Stimulated activated CD8-positive, alpha-beta memory T cell treated with anti-CD3 and anti-CD28 coated beads, Interleukin-7, amount 100 ng/mL, for 4 hours (primary cell): ENCODE measurements at regions not wholly inside any gene's neighbourhood (a gene's known extent, or its start where the extent isn't known, plus 50 kb on each side); places are given as distances from the start of the nearest gene placed in this dataset.
"Not testable (repeated sequence)": the region's sequence is repeated elsewhere in the genome, so short reads cannot be mapped to it uniquely, and the experiment has no call there.

ENCODE experiments used
- DNase-seq, 2 donors: peaks; one replicate each; pipeline ENCODE4 v3.0.0-alpha.2; 2020; ENCODE audit warnings: low read depth in 2 of 2

DNA sequence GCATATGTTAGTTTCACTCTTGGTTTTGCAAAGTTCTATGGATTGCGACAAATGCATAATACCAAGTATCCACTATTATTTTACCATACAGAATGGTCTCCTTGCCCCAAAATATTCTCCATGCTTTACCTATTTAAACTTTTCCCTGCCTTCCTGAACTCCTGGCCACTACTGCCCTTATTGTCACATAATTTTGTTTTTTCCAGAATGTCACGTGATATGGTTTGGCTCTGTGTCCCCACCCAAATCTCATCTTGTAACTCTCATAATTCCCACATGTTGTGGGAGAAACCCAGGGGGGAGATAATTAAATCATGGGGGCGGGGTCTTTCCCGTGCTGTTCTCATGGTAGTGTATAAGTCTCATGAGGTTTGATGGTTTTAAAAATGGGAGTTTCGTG lies 760.0 kb downstream of the METTL4 start:
- no peak for DNase-seq

DNA sequence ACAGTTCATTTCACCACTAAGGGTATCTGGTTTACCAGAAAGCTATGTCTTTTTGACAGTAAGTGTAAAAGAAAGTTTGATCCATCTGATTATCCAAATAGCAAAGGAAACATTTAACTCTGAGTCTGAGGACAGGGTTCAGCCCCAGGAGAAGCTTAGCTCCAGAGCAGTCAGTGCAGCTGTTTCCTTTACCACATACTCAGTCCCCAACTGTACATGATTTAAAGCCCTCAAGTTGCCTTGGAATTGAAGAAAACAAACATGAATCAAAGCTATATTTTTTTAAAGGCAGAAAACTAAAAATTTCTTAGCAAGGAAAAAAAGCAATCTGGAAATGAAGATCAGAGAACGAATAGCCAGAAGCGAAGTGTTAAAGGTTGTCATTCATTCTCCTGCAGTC lies 746.0 kb downstream of the METTL4 start:
- DNase-seq = no peak

DNA sequence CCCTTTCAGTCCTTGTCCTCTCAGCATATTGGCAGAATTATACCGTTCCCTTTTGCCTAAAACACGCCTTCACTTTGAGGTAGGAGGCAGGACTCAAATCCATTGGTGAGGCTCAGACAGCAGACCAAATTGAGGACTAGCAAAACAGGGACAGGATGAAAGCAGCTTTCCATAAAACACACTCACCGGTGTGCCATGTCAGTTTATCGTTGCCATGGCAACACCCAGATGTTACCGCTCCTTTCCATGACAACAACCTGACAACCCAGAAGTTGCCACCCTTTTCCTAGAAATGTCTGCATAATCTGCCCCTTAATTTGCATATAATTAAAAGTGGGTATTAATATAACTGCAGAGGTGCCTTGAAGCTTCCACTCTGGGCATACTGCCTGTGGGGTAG lies 730.4 kb downstream of the METTL4 start:
- DNase-seq = no peak

DNA sequence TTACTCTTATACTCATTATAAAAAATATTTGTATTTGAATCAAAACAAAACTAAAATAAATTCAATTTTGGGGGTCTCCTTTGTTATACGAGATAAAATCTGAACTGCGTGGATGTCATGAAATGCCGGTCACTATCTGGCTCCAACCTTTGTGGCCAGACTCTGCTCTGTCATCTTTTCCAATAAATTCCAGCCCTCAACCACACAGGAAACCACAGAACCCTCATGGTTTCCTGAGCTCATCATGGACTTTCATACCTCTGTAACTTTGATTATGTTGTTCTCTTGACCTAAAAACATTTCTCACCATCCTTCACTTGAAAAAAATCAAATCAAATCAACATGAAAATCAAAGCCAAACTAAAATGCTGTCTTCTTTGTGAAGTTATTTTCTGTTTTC lies 724.7 kb downstream of the METTL4 start:
- no peak for DNase-seq

DNA sequence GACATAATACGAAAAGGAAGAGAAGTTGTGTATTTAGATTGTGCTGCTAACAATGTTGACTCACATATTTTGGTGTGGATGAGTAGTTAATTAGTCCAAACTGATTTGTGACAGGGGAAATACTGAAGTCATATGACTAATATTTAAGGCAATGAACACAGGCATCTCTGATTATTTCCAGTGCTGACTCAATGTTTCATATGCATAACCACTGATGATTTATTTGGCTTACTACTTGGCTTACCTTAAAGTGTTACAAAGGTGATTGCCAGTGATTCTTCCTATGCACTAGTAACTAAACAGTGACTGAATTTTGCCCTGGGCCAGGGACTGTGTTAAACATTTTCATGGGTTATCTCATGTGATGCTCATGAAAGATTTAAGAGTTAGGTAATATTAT lies 722.6 kb downstream of the METTL4 start:
- no peak for DNase-seq

DNA sequence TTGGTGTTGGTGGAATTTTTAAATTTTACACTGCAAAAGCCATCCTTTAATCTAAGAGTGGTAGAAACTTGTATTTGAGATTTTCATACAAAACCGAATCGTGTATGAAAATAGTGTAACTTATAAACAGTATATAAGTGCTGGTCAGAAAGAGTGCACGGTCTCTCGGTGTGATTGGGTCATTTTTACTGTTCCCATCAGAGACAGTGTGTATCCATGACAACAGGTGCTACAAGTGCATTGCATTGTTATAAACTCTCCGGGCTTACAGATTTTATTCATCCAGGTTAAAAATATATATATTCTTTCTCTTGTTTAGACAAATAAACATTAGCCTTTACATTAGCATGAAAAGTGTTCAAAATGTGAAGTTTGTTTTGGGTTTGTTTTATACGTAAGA lies 721.9 kb downstream of the METTL4 start:
- no peak for DNase-seq

DNA sequence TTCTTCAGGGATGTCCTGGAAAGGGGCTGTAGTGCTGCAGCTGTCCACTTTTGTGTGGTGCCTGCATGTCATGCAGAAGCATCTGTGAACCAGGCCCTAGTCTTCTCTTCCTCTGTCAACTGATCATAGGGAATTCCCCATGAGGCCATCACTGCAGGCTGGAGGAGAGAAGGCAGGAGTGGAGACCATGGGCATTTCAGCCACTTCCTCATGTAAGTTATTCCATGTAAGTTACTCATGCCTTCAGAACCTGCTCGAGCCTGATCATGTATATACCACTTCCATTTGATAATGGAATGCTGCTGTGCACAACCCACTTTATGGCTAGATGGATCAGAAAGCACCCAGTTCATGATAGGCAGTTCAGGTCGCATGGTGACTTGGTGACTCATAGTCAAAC lies 714.0 kb downstream of the METTL4 start:
- not testable (repeated sequence) for DNase-seq

DNA sequence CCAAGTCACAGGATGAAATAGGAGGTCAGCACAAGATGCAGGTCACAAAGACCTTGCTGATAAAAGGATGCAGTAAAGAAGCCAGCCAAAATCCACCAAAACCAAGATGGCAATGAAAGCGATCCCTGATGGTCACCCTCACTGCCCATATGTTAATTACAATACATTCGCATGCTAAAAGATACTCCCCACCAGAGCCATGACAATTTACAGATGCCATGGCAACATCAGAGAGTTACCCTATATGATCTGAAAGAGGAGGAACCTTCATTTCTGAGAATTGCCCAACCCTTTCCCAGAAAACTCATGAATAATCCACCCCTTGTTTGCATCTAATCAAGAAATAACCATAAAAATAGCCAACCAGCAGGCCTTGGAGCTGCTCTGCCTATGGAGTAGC lies 709.8 kb downstream of the METTL4 start:
- DNase-seq = no peak

DNA sequence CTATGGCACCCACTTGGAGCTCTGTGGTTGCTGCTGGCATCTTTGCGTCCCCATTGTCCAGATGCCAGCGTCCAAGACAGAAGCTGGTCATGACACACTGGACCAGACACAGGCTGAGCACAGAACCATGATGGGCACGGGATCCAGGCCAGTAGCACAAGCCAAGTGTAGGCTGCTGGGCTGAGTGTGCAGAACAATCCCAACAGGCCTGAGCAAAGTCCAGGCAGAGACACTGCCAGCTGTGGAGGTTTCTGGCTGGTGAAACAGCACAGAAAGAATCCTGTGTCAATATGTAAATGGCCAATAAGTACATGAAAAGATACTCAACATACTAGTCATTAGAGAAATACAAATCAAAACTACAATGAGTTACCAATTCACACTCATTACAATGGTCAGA lies 705.4 kb downstream of the METTL4 start:
- no peak for DNase-seq

DNA sequence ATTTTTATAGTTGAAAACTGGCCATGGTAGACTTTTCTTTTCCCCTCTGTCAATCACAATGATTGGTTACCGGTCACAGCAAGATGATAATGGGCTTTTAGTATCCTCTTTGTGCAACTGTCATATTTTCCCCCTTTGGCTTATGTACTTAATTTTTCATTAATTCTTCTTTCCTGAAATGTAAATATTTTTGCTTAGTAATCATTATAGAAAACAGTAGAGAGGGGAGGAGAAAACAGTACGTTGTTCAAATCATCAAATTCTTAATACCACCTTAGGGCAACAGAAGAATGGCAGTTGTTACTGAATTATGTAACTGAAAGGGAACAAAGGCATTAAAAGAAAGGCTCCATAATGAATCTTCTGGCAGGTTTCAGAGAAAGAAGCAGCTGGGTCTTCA lies 699.0 kb downstream of the METTL4 start:
- no peak for DNase-seq

DNA sequence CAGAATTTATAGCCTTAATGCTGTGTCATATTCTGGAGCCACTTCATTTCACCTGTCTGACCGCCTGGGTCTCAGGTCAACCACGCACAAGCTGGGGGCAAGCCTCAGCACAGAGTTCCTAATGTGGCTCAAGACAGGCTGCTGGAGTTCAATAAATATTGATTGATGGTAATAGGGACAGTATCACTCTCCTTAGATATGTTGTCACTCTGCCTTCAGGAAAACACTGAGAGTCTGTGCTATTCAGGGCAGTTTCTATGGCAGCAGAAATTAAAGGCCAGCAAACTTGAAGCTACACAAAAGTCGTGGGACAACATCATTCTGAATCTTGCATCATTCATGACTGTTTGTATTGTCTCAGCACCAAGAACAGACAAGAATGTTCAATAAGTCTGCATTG lies 696.1 kb downstream of the METTL4 start:
- DNase-seq = no peak

DNA sequence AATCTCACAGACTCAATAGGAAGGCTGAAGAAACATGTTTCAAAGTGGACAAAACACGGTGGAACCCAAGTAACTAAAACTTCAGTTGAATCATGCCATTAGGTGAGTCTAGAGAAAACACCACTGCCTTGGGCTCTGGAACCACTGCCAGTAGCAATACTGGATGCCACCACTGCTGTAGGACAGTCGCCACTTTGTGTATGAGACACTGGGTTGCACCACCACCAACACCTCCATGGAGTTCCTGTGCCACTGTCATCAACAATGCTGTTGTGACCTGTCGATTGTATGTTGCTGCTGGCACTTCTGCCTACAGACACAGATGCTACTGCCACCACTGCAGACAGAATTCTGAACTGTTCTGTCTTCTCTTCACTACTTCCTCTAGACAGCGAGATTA lies 686.7 kb downstream of the METTL4 start:
- DNase-seq = no peak

DNA sequence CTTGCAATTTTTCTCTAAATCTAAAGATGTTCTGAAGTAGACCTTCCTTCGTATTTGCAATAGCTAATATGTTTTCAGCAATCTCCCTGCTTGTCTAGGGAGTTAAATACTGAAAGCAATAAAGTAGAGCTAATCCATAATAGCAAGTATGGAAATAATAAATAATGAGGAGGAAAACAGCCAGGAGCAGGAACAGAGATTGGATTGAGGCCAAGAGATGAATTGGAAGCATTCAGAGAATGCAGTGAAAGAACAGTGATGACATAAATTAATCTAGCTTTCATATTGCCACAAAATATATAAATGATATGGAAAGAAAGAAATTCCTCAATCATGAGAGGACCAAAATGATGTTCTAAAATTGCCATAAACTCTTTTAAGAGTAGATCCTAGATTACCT lies 679.7 kb downstream of the METTL4 start:
- no peak for DNase-seq

DNA sequence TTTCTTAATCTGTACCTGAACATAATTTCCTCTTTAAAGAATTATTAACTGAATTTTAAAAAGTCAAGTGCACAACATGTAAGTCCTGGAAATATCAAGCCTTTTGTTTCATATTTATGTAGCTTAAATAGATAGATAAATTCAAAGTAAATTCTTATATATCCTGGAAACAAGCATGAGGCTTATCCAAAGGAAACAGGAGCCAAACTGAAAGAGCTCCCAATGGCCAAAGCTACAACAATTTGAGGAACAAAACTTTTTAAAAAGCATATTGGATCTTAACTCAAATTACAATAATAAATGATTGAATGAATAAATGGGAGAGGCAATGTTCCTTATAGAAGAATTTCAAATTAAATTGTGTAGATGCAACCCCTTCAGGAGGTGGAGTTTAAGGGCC lies 679.1 kb downstream of the METTL4 start:
- no peak for DNase-seq

DNA sequence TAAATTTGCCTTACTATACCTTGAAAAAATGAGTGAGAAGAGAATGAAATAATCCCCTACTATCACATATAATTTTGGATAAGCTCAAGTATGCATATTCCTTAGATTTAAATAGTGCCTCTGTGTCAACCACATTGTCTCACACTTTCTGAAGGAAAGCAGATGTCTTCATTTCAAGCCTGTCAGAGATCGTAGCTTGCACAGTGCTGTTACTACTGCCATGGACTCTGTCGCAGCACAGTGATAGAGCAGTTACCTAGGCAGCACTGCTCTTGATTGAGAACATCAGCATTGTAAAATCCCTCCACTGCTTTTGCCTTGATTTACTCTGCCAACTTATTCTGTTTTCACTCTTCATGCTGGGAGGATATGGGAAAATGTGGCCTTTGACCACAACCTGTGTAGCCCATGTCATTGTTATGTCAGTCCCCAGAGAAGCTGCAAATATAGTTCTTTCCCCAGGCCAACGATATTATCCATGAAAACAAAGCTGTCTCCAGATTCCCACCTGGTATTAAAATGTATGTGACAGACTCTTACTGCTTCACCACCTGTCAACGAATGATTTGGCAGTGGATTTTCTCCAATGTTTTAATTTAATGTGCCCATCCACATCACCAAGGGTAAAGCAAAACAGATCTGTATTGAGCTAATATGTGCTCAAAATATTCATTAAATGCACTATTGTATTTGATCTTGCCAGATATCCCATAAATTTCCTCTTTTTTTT lies 675.7 kb downstream of the METTL4 start:
- DNase-seq = no peak

DNA sequence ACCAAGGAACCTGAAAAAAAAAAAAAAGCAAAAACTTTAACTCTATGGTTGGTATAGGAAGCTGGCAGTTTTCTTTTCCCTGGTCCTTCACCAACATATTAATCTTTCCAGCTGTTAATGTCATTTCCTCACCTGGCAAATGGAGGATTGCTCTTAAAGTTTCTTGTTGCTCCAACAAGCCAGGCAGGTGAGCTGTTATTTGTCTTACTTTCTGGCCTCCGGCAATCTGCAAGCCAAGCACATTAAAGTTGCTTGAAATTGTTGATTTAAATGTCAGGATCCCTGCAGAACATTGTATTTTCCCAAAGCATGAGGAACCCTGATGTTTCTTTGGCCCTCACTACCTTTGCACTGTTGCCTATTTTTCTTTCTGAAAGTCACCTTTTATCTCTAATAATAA lies 664.9 kb downstream of the METTL4 start:
- DNase-seq = no peak

DNA sequence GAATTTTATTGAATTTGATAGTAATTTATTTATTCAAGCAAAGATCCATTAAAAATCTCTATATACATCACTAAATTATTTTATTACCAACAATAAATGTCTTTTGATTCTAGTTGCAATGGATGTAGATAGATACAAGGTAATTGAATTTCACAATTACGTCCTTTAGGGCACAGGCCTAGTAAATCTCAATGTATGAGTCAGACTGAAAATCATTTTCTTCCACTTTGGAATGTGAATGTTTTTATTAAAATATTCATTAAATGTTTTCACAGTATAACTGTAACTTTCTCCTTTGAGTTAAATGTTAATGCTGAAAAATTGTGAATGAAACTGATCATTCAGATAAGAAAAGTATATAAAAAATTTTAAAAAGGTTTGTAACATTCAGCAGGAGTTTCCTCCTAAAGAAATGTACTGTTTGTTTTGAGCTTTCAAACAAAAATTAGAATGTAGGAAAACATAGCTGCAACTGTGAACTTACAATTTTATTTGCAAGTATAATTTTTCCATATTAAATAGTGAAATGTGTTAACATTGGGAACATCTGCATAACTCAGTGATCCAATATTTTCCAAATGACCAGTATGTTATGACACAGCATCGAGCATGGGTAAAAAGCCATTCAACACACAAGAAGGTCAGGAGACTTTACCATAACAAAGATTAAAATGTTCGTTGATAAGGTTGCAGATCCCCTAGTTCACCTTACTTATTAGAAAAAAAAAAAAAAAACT lies 663.7 kb downstream of the METTL4 start:
- no peak for DNase-seq

DNA sequence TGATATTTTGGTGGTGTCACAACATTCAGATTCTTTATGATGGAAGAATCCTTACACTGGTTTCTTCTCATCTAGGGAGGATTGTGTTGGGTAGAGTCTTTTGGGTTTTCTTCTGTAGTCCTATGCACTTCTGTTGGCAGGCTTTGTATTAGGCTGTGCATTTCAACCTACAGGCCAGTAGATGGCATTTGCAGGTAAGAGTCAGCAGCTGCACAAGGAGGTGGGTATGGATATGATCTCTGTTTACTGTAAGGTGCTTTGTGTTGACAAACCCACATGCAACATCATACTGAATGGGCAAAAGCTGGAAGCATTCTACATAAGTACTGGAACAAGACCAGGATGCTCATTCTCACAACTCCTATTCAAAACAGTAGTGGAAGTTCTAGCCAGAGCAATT lies 656.8 kb downstream of the METTL4 start:
- no peak for DNase-seq

DNA sequence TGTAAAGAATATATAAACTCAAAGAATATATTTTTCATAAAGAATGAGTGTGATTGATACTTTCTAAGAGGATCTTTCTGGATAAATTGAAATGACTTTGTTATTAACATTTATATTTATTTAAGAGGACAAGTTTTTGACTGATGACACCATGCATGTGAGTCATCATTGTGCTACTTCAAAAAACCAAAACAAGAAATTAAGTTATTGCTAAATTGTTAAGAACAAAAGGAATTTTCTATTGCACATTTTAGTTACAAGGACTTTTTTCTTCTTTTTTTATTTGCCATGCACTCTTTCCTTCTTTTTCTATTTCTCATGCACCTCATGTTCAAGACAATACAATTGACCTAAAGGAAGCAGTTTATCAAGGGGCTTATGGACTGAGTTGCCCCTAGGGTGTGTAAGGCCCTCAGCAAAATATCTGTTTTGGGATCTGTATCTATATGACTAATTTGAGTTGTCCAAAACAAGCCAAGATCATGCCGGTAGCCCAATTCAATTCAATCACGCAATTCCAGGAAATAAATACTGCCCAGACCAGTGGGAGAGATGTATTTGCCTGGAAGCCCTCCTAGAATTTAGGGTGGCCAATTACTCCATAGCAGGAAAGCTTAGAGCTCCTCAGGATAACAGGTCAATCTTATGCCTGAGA lies 654.3 kb downstream of the METTL4 start:
- DNase-seq = no peak

DNA sequence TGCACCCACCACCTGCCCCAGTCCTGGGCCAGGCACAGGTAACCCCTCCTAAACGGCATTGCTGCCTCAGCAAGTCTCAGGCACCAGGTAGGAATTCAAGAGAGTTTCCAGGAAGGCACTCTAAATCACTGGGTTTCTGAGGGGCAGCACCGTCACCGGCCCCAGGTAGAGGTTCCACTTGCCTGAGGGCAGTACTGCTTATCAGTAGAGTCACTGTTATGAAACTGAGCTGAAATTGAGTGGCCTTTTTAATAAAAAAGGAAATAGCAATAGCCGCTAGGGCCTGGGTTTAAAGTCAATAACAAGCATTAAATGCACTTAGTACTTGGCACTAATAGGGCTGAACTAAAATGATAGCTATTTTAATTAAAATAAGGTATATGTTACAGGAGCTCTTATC lies 653.7 kb downstream of the METTL4 start:
- DNase-seq = no peak

DNA sequence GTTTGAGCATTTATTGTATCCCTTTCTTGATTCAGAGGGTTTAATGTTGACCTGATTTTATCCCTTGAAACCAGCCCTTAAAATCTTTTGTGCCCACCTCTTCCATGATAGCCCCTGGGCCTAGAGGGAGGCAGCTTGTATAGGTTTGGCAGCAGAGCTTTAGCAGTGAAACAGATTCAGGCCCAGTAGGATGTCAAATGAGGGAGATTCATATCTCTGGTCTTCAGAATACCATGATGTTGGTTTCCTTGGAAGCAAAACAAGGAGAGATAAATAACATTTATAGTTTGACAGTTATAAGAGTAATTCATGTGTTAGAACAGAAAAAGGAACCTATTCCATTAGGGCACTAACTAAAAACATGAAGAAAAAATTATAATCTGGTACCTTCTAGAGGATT lies 649.2 kb downstream of the METTL4 start:
- no peak for DNase-seq

DNA sequence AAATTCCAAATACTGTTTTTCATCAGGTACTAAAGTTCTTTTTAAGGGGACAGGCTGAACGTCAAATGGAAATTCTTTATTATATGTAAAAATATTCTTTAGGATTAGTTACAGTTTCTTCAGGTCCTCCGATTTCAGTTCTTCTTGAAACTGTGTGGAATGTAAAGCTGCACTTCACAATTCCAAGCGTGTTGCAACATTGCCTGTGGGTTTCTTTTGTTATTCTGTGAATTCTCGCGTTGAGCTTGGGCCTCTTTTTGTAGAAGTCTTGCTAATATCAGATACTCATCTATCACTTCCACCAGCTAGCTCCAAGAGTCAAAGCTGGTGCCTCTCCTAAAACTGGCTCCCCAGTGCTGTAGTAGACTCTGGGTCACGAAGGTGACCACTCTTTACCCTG lies 642.6 kb downstream of the METTL4 start:
- DNase-seq = no peak

DNA sequence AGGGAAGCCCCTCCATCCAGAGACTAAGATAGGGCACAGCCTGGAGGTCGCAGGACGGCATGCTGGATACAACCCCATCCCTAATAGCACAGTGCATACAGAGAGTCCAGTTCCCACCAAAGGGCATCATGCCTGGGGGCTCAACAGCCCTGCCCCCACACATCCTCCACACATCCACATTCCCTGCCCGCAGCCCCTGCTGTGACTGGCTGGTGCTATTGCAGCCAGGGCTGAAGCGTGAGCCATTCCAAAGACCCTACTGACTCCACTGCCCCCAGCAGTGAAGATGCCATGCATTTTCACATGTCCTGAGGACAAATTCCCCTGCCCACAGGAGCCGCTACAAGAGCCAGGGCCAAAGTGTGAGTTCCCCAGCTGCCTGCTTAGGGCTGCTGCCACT lies 641.6 kb downstream of the METTL4 start:
- DNase-seq = no peak
